Activated CD8-positive, alpha-beta memory T cell treated with anti-CD3 and anti-CD28 coated beads for 1 hour (primary cell): ENCODE measurements at regions not wholly inside any gene's neighbourhood (a gene's known extent, or its start where the extent isn't known, plus 50 kb on each side); places are given as distances from the start of the nearest gene placed in this dataset.

Source experiments
- DNase-seq, 2 donors: peaks; one replicate each; pipeline ENCODE4 v3.0.0-alpha.2; 2020; ENCODE audit warnings: low read depth in 1 of 2; ENCODE audit errors: extremely low read depth in 1 of 2

GRCh38 chr4:138697851-138698250 lies 317.7 kb upstream of the NOCT start:
- no peak for DNase-seq

- no peak for DNase-seq
Observed at GRCh38 chr4:138696771-138697170, 318.8 kb upstream of the NOCT start.

- DNase-seq, result no peak
Observed at GRCh38 chr4:138696058-138696457, 319.5 kb upstream of the NOCT start.

GRCh38 chr4:138693526-138693925 lies 322.1 kb upstream of the NOCT start:
- DNase-seq, result no peak

- no peak for DNase-seq
Observed at GRCh38 chr4:138692411-138692810, 323.2 kb upstream of the NOCT start.

GRCh38 chr4:138689593-138689992 lies 326.0 kb upstream of the NOCT start:
- no peak for DNase-seq

GRCh38 chr4:138689187-138689586 lies 326.4 kb upstream of the NOCT start:
- no peak for DNase-seq

GRCh38 chr4:138688408-138689085 lies 327.0 kb upstream of the NOCT start:
- no peak for DNase-seq

GRCh38 chr4:138686106-138686835 lies 329.3 kb upstream of the NOCT start:
- DNase-seq, result no peak

GRCh38 chr4:138685316-138685715 lies 330.3 kb upstream of the NOCT start:
- DNase-seq, result no peak

GRCh38 chr4:138680989-138681604 lies 334.5 kb upstream of the NOCT start:
- DNase-seq, result peak; percentile 23 to 53

- no peak for DNase-seq
Observed at GRCh38 chr4:138680256-138680655, 335.3 kb upstream of the NOCT start.

GRCh38 chr4:138678985-138679746 lies 336.4 kb upstream of the NOCT start:
- DNase-seq, result no peak

GRCh38 chr4:138677748-138678147 lies 337.8 kb upstream of the NOCT start:
- no peak for DNase-seq

GRCh38 chr4:138677212-138677611 lies 338.4 kb upstream of the NOCT start:
- DNase-seq, result no peak

- DNase-seq, result no peak
Observed at GRCh38 chr4:138675685-138676084, 339.9 kb upstream of the NOCT start.

GRCh38 chr4:138674209-138674608 lies 341.4 kb upstream of the NOCT start:
- DNase-seq, result no peak

- DNase-seq, result no peak
Observed at GRCh38 chr4:138673053-138673452, 342.5 kb upstream of the NOCT start.

- DNase-seq, result no peak
Observed at GRCh38 chr4:138672393-138672976, 343.1 kb upstream of the NOCT start.

GRCh38 chr4:138671606-138672084 lies 343.9 kb upstream of the NOCT start:
- no peak for DNase-seq

GRCh38 chr4:138671106-138671505 lies 344.5 kb upstream of the NOCT start:
- DNase-seq, result no peak
